HG02884 (cell line): ENCODE measurements at regions not wholly inside any gene's neighbourhood (a gene's known extent, or its start where the extent isn't known, plus 50 kb on each side); places are given as distances from the start of the nearest gene placed in this dataset.

ENCODE experiments used
- ATAC-seq: cut with Tn5 transposase; IDR thresholded peaks from one replicate; pipeline ENCODE4 v1.9.1; 2021; ENCODE audit warnings: mild to moderate bottlenecking, moderate library complexity; ENCODE audit not compliant: unreplicated experiment

- ATAC-seq: no peak
Measured at GRCh38 chr12:16756833-16757555, 151.0 kb upstream of the LMO3 start.

DNA sequence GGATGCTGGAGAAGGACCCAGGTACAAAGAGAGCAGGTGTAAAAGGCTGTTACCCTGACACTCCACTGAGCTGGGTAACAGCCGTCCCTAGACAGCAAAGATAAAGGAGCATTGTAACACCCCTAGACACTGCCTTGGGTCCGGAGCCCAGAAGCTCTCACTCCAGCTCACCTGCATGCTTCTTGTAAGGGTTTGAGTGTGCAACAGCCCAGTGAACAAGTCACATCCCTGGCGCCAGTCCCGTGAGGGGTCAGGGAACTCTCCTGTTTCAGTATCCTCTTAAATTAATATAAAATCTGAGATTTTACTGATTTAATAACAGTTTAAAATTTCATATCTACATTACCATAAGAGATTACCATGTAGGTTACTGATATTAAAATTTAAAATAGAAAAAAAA is 124.8 kb upstream of the LMO3 start:
- no peak for ATAC-seq

- ATAC-seq: no peak
Measured at GRCh38 chr12:16726879-16727278, 120.9 kb upstream of the LMO3 start.

GRCh38 chr12:16719713-16720416 is 113.9 kb upstream of the LMO3 start:
- no peak for ATAC-seq

- no peak for ATAC-seq
Measured at GRCh38 chr12:16716928-16717327, 111.0 kb upstream of the LMO3 start.

GRCh38 chr12:16692099-16692498 is 86.1 kb upstream of the LMO3 start:
- no peak for ATAC-seq

DNA sequence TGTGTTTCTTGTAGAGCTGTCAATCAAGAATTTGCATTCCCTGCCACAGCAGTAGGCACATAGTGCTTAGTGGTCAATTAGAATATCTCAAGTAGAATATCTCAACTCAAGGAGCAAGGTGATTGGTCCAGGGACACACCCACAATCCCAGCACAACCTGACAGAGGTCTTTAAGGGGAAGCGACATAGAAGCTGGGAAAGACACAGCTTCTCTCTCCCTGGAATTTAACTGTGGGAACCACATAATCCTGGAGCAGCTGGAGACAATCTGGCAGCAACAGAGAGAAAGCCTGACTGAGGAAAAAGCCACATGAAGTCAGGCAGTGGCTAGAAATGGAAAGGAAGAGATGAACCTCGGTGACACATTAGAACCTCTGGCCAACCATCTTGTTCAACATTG is 85.7 kb upstream of the LMO3 start:
- no peak for ATAC-seq

- ATAC-seq: no peak
Measured at GRCh38 chr12:16688200-16688599, 82.2 kb upstream of the LMO3 start.

GRCh38 chr12:16685107-16685506 is 79.1 kb upstream of the LMO3 start:
- ATAC-seq: no peak

- no peak for ATAC-seq
Measured at GRCh38 chr12:16681196-16681595, 75.2 kb upstream of the LMO3 start.

DNA sequence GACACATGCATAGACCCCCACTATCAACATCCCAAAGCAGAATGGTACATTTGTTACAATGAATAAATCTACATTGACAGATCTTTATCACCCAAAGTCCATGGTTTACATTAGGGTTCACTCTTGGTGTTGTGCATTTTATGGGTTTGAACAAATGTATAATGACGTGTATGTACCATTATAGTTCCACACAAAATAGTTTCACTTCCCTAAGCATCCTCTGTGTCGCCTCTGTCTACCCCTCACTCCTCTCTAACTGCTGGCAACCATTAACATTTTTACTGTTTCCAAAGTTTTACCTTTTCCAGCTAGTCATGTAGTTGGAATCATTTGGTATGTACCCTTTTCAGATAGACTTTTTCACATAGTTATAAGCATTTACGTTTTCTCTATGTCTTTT is 69.5 kb upstream of the LMO3 start:
- no peak for ATAC-seq

GRCh38 chr12:16674885-16675284 is 68.9 kb upstream of the LMO3 start:
- ATAC-seq: no peak

GRCh38 chr12:16670456-16671050 is 64.6 kb upstream of the LMO3 start:
- ATAC-seq: no peak

DNA sequence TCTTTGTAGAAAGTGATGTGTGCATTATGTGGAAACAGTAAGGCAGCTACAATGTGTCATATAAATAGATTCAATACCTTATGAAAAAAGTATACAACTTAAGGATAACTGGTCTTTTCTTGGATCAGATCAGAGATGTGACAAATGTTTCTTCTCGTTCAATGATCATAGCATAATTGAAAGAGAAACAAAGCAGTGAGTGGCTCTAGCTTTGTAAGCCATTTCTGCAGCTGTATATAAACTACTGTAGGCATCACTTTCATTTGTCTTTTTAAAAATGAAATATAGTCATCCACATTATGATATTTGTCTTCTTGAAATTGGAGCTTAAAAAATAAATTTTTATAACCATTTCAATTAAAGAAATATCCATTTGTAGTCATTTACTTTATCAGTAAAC is 63.8 kb upstream of the LMO3 start:
- no peak for ATAC-seq

GRCh38 chr12:16668198-16668597 is 62.2 kb upstream of the LMO3 start:
- no peak for ATAC-seq

DNA sequence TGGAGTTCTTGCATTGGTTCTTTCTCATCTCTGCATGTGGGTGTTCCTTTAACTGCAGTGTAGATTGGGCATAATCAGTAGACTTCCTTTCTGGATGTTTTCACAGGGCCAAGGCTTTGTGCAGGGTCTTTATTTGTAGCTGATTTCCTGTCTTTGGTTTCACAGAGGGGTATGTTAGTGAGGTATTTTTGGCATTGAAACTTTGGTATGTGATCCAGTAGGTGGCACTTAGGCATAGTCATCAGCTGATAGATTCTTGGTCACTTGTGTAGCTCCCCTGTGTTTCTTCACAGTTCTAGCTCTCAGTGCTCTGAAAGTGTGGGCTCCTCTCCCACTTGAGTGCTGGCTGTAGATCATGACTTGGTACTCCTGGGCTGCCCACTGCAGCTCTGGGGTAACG is 52.7 kb upstream of the LMO3 start:
- no peak for ATAC-seq
